ENCODE measurements at regions not wholly inside any gene's neighbourhood (a gene's known extent, or its start where the extent isn't known, plus 50 kb on each side); places are given as distances from the start of the nearest gene placed in this dataset.
A peak's percentile ranks its signal among the peaks of the same experiment; 100 is the strongest.
"Not testable (repeated sequence)": the region's sequence is repeated elsewhere in the genome, so short reads cannot be mapped to it uniquely, and the experiment has no call there.

- not testable (repeated sequence) for DNase-seq (ENCODE audit: low read depth)
These were observed 51.9 kb upstream of the MFGE8 start for GRCh38 chr15:88965097-88965496.

- DNase-seq (ENCODE audit: low read depth): no peak
These were observed 57.1 kb upstream of the MFGE8 start for GRCh38 chr15:88970232-88970631.

DNA sequence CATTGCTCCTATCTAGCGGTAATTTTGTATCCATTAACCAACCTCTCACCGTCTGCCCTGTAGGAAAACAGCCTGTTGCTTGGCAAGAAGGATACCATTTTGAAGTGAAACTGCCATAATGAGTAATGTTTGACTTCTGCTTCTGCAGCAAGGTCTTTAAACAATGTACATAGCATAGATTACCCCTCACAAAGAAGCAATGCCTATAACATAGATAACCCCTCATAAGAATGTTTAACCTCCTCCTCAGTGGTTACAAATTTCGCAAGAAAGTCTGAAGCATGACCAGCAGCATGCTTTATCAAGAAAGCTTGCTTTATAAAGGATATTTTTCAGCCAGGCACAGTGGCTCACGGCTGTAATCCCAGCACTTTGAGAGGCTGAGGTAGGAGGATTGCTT is 61.2 kb upstream of the MFGE8 start:
- no peak for DNase-seq (ENCODE audit: low read depth)

DNA sequence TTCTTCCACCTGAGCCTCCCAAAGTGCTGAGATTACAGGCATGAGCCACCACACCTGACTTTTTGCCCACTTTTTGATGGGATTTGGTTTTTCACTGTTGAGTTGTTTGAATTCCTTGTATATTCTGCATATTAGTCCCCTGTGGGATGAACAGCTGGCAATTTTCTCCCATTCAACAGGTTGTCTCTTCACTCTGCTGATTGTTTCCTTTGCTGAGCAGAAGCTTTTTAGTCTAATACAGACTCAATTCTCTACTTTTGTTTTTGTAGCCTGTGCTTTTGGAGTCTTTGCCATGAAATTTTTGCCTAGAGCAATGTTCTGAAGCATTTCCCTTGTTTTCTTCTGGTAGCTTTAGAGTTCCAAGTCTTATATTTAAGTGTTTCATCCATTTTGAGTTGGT is 62.7 kb upstream of the MFGE8 start:
- no peak for DNase-seq (ENCODE audit: low read depth)

DNA sequence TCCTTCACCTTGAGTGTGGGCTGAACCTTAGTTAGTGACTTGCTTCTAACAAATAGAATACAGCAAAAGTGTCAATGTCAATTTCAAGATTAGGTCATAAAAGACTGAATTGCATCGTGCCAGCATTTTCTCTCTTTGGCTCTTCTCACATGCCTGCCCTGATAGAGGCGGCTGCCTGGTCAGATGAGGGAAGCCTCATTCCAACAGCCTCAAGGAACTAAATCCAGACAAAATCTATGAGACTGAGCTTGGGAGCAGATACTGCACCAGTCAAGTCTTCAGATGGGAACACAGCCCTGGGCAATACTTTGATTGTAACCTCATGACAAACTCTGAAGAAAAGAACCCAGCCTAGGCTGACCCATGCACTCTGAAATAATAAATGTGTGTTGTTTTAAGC is 63.5 kb upstream of the MFGE8 start:
- DNase-seq (ENCODE audit: low read depth): no peak

- DNase-seq (ENCODE audit: low read depth): no peak
These were observed 66.5 kb upstream of the MFGE8 start for GRCh38 chr15:88979674-88980073.

DNA sequence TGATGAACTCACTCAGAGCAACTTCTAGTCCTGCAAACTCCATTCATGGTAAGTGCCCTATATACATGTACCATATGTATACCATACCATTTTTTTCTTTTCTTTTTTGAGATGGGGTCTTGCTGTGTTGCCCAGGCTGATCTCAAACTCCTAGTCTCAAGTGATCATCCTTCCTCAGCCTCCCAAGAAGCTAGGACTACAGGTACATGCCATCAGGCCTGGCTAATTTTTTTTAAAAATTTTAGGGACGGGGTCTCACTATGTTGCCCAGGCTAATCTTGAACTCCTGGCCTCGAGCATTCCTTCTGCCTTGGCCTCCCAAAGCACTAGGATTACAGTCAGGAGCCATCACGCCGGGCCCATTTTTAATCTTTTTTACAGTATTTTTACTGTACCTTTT is 67.3 kb upstream of the MFGE8 start:
- DNase-seq (ENCODE audit: low read depth): no peak

- no peak for DNase-seq (ENCODE audit: low read depth)
These were observed 68.4 kb upstream of the MFGE8 start for GRCh38 chr15:88981244-88982215.

GRCh38 chr15:88982304-88982945 is 69.2 kb upstream of the MFGE8 start:
- DNase-seq (ENCODE audit: low read depth): peak; percentile 70

DNA sequence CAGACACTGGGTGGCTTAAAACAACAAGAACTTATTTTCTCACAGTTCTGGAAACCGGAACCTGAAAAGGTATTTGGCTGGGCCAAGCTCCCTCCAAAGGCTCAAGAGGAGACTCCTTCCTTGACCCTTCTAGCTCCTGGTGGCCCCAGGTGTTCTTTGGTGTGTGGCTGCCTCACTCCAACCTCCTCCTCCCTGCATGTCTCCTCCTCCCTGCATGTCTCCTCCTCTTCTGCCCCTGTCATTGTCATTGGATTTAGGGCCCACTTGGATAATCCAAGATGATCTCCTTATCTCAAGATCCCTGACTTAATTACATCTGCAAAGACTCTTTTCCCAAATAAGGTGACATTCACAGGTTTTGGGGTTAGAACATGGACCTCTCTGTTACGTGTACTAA is 69.8 kb upstream of the MFGE8 start:
- DNase-seq (ENCODE audit: low read depth): no peak

DNA sequence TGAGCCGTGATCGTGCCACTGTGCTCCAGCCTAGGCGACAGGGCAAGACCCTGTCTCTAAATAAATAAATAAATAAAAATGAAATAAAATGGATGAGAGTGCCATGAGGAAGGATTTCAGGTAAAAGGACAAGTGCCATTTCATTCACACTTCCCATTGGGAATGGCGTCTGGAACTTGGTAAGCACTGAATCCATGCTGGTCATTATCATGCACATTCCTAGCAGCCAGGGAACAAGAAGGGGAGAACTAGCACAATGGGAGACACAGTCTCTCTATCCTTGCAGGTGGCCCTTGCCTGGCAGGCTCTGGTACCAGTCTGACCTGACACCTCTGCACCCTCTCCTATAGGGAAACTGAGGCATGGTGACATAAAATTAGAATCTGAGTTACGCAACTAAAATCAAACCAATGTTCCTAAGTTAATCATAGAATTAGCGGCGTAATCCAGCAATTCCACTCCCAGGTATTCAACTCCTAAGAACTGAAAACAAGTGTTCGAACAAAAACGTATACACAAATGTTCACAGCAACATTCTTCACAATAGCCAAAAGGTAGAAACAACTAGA is 70.8 kb upstream of the MFGE8 start:
- no peak for DNase-seq (ENCODE audit: low read depth)

GRCh38 chr15:88985547-88986393 is 72.6 kb upstream of the MFGE8 start:
- DNase-seq (ENCODE audit: low read depth): no peak

DNA sequence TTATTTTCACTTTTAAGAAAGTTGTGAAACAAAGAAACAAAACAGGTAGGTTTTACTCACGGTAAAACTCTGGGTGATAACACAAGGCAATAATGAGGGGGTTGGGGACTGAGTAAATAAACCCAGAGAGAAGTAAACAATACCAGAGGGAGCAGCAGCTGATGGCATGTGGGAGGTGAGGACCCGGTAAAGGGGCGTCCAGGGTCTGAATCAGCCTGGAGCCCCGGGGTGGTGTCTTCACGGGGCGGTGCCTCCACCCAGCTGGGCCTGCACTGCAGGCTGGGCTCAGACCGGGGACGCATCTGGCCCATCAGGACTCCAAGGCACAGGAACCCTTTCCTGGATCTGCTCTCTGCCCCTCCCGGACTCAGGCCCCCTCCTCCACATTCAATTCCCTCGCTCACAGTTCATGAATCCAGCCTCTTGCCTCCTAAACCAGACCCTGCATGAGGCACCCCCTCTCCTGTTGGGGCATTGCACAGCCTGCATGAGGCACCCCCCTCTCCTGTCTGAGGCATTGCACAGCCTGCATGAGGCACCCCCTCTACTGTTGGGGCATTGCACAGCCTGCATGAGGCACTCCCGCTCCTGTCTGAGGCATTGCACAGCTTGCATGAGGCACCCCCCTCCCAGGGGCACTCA is 73.9 kb upstream of the MFGE8 start:
- no peak for DNase-seq (ENCODE audit: low read depth)

DNA sequence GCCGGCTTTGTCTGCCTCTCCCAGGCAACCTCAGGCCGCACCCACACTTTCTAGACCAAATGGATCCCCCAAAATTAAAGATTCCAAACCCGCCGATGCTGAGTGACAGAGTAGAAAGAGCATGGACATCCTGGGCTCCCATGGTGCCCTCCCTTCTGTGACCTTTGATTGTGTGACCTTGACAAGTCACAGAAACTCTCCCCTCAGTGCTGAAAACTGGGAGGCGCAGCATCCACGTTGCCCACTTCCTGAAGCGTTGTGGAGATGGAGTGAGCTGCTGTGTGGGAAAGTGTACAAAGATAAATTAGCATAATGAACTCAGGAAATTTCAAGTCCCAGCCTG is 74.4 kb upstream of the MFGE8 start:
- no peak for DNase-seq (ENCODE audit: low read depth)

GRCh38 chr15:88987934-88988671 is 74.9 kb upstream of the MFGE8 start:
- DNase-seq (ENCODE audit: low read depth): peak; percentile 37

DNA sequence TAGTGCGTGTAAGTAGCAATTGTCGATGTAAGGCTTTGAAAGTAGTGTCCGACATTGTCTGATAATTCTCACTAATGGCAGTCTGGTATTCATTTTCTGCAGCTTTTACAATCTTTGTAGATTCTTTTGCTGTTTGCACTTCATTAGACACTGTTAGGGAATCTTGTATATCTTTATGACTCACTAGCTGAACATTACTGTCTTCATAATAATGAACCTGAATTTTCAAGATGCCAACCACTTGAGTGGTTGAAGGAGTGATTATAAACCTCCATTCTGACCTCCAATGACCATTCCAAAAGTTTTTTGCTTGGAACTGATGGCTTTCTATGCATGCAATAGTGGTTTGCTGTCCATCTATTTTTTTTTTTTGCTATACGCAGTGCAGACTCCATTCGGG is 76.4 kb upstream of the MFGE8 start:
- peak; percentile 82 for DNase-seq (ENCODE audit: low read depth)

DNA sequence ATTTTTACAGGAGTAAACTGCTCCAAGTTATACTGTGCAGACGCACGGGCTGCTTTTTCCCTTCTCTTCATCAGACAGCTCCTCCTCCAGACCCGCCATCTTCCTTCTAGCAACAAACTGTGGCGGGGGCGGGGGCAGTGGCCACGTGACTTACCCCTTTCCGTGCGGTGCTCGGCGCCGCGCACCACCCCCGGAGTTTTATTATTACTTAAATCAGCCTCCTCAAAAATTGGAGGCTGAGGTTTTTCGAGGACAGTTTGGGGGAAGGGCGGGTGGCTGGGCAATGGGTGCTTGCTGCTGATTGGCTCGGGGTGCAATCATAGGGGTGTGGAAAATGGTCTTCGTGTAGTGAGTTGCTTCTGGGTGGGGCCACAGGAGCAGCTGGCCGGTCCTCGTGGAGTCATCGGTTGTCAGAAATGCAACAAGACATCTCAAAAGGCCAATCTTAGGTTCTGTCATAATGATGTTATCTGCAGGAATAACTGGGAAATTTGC is 77.1 kb upstream of the MFGE8 start:
- no peak for DNase-seq (ENCODE audit: low read depth)

- no peak for DNase-seq (ENCODE audit: low read depth)
These were observed 79.0 kb upstream of the MFGE8 start for GRCh38 chr15:88992216-88992615.

DNA sequence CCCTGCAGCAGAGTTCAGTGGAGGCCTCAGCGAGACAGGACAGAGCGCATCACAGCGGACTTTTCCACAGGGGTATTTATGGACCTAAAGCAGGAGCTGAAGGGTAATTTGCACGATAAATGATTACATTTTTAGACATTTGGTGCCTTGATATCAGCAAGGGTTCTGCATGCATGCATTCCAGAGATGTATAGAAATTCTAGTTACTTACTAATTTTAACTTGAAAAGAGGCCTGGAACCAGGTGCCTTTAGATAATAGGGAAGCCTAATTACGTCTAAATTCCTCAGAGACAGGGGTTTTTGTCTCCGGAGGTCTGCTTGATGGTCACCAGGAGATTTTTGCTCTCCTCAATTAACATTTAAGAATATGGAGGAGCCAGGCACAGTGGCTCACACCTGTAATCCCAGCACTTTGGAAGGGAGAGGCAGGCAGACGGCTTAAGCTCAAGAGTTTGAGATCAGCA is 79.8 kb upstream of the MFGE8 start:
- DNase-seq (ENCODE audit: low read depth): no peak

DNA sequence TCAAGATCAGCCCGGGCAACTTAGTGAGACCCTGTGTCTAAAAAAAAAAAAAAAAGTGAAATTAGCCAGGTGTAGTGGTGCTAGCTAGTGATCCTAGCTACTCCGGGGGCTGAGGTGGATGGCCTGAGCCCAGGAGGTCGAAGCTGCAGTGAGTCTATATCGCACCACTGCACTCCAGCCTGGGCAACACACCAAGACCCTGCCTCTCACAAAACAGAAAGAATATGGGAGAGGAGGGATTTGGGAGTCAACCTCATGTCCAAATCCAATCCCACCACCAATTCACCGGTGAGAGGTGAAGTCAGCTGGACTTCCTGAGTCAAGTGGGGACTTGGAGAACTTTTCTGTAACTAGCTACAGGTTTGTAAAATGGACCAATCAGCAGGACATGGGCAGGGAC is 80.5 kb upstream of the MFGE8 start:
- no peak for DNase-seq (ENCODE audit: low read depth)

GRCh38 chr15:88994286-88994685 is 81.1 kb upstream of the MFGE8 start:
- DNase-seq (ENCODE audit: low read depth): no peak
